Hepatic stellate cell (primary cell): ENCODE measurements at regions not wholly inside any gene's neighbourhood (a gene's known extent, or its start where the extent isn't known, plus 50 kb on each side); places are given as distances from the start of the nearest gene placed in this dataset.

Source experiments
- DNase-seq: peaks from one replicate; pipeline ENCODE4 v3.0.0; 2011; ENCODE audit warnings: low spot score

GRCh38 chr15:97817276-97817890 lies 143.1 kb upstream of the ARRDC4 start:
- no peak for DNase-seq

GRCh38 chr15:97836003-97836402 lies 124.5 kb upstream of the ARRDC4 start:
- DNase-seq: no peak

GRCh38 chr15:97837896-97838295 lies 122.6 kb upstream of the ARRDC4 start:
- no peak for DNase-seq

- no peak for DNase-seq
Observed at GRCh38 chr15:97838606-97839210, 121.8 kb upstream of the ARRDC4 start.

- DNase-seq: no peak
Observed at GRCh38 chr15:97840501-97840900, 120.0 kb upstream of the ARRDC4 start.

- DNase-seq: no peak
Observed at GRCh38 chr15:97841558-97841957, 118.9 kb upstream of the ARRDC4 start.

- DNase-seq: no peak
Observed at GRCh38 chr15:97849183-97849582, 111.3 kb upstream of the ARRDC4 start.

GRCh38 chr15:97858296-97858695 lies 102.2 kb upstream of the ARRDC4 start:
- no peak for DNase-seq

- no peak for DNase-seq
Observed at GRCh38 chr15:97861529-97862260, 98.8 kb upstream of the ARRDC4 start.

GRCh38 chr15:97866959-97867358 lies 93.5 kb upstream of the ARRDC4 start:
- no peak for DNase-seq

GRCh38 chr15:97867870-97868269 lies 92.6 kb upstream of the ARRDC4 start:
- DNase-seq: no peak

GRCh38 chr15:97868981-97869380 lies 91.5 kb upstream of the ARRDC4 start:
- no peak for DNase-seq

- DNase-seq: no peak
Observed at GRCh38 chr15:97870771-97871170, 89.7 kb upstream of the ARRDC4 start.

GRCh38 chr15:97874139-97874538 lies 86.4 kb upstream of the ARRDC4 start:
- no peak for DNase-seq

GRCh38 chr15:97875025-97875512 lies 85.4 kb upstream of the ARRDC4 start:
- no peak for DNase-seq

- no peak for DNase-seq
Observed at GRCh38 chr15:97875513-97876280, 84.8 kb upstream of the ARRDC4 start.

- DNase-seq: no peak
Observed at GRCh38 chr15:97876281-97876675, 84.2 kb upstream of the ARRDC4 start.

GRCh38 chr15:97881346-97881965 lies 79.0 kb upstream of the ARRDC4 start:
- DNase-seq: no peak

GRCh38 chr15:97884513-97885131 lies 75.9 kb upstream of the ARRDC4 start:
- no peak for DNase-seq

GRCh38 chr15:97890307-97890706 lies 70.2 kb upstream of the ARRDC4 start:
- DNase-seq: no peak

GRCh38 chr15:97892167-97892938 lies 68.2 kb upstream of the ARRDC4 start:
- no peak for DNase-seq
